ENCODE measurements at regions not wholly inside any gene's neighbourhood (a gene's known extent, or its start where the extent isn't known, plus 50 kb on each side); places are given as distances from the start of the nearest gene placed in this dataset.

DNA sequence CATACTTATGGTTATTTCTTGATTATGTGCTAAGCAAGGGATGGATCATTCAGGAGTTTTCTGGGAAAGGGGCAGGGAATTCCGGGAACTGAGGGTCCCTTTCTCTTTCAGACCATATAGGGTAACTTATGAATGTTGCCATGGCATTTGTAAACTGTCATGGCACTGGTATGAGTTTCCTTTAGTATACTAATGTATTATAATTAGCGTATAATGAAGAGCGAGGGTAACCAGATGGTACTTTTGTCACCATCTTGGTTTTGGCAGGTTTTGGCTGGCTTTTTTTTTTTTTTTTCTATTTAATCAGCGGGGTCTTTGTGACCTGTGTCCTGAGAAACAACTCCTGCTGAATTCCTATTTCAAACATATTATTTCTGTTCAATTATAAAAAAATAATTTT, 237.6 kb upstream of the PTER start:
- TF ChIP-seq POLR2A (IDR thresholded peaks at IDR 0.05) (no peak), EP300 (IDR thresholded peaks at IDR 0.05) (no peak), POLR2AphosphoS5 (IDR thresholded peaks at IDR 0.05) (no peak)
- TF ChIP-seq, protein P1, sequence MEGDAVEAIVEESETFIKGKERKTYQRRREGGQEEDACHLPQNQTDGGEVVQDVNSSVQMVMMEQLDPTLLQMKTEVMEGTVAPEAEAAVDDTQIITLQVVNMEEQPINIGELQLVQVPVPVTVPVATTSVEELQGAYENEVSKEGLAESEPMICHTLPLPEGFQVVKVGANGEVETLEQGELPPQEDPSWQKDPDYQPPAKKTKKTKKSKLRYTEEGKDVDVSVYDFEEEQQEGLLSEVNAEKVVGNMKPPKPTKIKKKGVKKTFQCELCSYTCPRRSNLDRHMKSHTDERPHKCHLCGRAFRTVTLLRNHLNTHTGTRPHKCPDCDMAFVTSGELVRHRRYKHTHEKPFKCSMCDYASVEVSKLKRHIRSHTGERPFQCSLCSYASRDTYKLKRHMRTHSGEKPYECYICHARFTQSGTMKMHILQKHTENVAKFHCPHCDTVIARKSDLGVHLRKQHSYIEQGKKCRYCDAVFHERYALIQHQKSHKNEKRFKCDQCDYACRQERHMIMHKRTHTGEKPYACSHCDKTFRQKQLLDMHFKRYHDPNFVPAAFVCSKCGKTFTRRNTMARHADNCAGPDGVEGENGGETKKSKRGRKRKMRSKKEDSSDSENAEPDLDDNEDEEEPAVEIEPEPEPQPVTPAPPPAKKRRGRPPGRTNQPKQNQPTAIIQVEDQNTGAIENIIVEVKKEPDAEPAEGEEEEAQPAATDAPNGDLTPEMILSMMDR (IDR thresholded peaks at IDR 0.05), result no peak
